ENCODE measurements at regions not wholly inside any gene's neighbourhood (a gene's known extent, or its start where the extent isn't known, plus 50 kb on each side); places are given as distances from the start of the nearest gene placed in this dataset.
A peak's percentile ranks its signal among the peaks of the same experiment; 100 is the strongest.
"Not testable (repeated sequence)": the region's sequence is repeated elsewhere in the genome, so short reads cannot be mapped to it uniquely, and the experiment has no call there.

DNA sequence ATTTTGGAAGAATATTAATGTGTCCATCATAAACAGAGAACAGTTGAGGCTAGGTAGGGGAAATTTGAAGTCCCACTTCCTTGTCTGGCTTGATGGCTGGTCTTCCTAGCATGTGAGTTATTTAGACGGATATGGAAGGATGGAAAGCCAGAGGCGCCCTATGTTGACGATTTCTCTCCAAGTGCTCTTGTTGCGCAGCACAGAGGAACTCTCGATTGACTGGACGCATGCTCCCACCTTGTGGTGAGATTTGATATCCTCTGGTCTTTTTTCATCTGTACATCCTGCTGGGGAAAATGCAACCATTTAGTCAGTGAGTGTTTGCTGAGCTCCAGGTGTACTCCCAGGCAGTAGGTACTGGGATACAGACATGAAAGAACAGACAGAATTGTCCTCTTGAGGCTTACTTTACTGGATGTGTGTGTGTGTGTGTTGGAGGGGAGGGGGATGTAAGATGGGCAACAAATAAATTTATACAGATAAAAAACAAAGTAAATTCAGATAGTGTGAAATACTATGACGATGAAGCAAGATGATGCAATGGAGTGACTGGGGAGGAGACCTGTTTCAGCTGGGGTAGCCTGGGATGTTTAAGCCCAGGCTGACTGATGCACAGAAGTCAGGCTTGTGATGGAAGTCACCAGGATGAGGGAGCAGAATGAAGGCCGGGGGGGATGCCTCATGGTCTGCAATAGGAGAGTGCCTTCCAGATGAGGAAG is 137.2 kb downstream of the TRIM43 start:
- DNase-seq = peak; percentile 73

DNA sequence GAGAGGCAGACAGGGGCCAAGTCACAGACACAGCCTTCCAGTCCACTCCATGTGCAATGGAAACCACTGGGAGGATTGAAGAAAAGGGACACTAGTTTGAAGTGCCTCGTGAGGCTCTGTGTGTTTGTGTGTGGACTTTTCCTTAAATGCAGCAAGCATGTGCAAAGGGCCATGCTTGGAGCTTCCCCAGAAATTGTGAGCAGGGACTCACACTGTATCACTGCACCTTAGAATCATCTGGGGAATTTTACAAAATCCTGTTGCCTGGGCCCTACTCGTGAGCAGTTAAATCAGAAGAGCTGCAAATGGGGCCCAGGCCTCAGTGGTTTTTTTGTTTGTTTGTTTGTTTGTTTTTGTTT is 137.8 kb downstream of the TRIM43 start:
- no peak for DNase-seq

DNA sequence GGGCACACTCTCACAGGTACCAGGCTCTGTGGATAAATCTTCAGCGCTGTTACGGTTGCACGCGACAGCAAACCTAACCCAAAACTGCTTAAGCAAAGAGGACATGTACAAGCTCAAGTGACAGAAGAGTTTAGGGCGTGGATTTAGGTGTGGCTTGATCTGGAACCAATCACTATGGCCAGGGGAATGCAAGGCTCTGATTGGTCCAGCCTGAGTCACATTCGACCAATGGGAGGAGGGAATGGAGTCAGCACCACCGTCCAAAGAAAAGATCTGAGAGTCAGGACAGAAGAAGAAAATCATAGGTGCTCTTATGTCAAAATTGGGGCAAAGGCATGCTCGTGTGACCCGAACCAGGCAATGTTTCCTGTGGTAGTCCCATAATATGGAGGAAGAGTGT is 139.0 kb downstream of the TRIM43 start:
- DNase-seq = no peak

DNA sequence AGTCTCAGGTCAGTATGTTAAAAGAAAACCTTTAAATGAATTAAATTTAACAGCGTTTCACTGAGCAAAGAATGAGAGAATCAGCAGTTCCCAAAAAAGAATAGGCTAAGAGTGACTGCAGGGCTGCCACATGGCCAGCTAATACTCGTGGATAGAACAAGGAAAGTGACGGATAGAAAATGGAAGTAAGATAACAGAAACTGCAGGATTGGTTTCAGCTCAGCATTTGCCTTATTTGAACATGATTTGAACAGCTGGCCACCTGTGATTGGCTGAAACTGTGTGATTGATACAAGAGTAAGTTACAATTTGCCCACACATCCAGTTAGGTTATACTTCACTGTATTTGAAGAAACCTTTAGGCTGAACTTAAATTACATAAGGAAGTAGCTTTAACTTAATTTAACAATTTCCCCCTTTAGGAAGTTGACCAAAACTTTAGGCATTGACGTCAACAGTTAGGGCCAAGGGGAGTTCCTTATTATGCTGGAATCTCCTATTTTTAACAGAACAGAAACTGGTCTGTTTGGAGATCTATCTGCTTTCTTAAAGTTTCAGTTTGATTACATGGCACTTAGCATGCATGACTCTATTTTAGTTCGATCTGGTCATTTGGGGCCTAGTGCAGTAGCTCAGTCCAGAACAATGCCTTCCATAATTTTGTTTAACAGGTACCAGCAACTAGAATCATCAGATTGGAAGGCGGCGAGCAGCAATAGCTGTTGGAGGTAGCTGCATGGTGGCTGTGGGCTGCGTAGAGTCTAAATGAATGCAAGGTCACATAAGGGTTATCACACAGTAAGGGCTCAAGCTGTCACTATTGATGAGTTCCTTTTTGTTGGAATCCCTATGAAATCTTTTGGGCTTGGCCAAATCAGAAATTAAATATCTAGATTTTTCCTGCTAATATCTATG is 143.4 kb downstream of the TRIM43 start:
- no peak for DNase-seq

DNA sequence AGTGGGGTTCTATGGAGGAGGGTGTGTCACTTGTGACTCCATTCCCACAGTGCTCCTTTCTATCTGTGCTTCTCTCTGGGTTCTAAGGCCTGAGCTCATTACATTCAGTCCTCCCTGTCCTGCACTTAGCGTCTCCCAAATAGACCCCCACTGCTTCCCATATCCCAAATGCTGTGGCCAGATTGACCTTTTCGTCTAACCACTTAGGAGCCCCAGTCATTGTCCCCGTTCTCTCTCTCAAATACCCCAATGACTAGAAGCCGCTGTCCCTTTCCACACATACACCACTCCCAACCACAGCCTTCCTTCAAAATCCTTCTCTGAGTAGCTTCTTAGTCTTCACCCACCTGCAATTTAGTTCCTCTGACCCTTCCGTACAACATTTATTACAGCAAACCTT is 146.5 kb downstream of the TRIM43 start:
- no peak for DNase-seq

DNA sequence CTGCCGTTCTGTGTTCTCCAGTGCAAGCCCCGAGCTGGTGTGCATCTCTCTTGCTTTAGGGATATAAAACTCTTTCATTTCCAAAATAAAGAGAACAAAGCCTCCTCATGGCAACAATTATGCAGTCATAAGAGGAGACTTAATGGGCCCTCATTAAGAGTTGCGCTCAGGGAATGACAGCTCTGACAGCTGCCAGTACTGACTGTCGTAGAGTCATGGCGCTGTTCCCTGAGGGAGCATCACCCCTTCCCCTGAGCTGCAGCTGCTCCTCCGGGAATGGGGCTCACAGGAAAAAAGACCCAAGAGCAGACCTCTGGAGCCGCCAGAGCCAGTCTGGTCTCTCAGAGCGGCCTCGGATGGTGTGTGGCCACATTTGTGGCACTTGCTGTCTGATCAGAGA is 160.3 kb downstream of the TRIM43 start:
- DNase-seq = not testable (repeated sequence)

DNA sequence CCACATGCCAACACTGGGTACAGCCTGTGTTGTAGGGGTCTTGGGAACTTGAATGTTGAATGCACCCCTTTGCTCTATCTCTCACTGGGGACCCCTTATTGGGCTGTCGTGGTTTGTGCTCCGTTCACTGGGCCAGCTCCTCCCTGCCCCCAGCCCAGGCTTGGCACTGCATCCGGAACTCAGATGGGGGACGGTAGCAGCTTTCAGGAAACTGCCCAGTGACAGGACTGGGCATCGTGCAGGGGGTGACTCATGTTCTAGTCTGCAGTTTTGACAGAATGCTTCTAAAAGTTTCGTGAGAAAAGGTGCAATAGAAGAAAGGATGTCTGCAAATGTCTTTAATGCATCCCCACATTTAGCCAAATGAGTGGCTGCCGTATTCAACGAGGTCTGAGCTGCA is 162.0 kb downstream of the TRIM43 start:
- DNase-seq = not testable (repeated sequence)

DNA sequence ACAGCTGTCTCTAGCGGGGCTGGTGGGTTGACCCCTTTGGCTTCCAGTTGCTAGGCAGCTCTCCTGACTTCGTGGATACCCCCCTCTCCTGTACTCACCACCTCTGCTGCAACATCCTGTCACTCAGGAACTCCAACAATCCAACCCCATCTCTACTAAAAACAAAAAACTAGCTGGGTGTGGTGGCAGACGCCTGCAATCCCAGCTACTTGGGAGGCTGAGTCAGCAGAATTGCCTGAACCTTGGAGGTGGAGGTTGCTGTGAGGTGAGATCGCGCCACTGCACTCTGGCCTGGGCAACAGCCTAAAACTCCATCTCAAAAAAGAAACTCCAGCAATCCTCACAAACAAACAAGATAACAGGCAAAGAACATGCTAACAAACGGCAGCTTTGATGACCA is 162.4 kb downstream of the TRIM43 start:
- DNase-seq = not testable (repeated sequence)

DNA sequence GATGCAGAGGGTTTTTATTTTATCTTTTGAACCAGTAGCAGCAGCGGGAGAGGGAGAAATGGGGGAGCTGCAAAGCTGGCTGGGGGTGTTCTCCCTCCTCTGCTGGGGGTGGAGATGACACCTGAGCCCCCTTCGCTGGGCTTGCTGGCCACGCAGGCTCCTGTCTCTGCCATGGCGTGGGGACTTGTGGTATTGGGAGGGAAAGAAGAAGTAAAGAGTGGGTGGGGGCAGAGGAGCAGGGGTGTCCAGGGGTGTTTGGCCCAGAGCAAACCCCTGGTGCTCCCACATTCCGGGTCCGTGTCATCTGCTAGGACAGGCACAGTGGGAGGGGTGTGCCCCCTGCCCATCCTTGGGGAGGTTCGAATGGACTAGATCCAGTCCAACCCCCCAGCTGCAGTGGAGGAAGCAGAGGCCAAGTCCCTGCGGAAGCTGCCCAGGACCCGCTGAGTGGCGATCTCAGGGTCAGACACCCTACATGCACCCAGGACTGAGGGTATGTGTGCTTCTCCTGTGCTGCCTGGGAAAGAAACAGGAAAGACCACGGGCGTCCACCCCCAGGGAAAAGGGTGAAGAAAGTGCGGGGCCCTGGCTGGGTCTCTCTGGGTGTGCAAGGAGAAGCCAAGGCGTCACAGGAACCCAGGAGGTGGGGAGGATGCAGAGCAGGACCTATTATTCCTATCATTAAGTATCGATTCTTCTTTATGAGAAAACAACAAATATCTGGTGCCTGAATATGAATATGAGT is 163.2 kb downstream of the TRIM43 start:
- DNase-seq = not testable (repeated sequence)

DNA sequence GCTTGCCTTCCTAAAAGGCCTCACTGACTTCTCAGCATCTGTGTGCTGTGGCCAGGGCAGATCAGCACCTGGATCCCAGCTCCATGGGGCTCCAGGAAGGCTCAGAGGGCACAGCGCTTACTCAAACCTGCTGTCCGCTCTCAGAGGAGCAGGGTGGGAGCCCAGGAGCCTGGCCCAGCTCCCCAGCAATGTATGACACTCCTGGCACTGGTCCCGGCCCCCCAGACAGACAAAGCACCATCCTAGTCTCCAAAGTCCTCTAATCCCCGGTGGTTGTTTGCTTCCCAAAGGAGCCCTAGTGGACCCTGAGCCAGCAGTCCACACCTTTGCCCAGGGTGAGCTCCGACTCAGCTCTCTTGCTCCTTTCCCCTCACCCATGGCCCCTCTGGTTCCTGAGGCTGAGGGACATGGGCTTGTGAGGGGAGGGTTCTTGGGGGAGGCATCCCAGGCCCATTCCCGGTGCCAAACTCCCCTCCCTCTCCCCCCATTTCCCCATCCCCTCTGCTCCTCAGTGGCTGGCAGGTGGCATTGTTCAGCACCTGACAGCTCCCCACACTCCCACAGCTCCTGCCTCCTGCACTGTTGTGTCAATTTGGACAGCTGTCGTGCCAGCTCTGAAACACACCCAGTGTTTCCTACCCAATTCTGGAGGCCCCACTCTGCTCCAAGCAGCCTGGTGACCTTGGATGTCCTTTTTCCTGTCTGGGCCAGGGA is 164.3 kb downstream of the TRIM43 start:
- peak; percentile 12 for DNase-seq

DNA sequence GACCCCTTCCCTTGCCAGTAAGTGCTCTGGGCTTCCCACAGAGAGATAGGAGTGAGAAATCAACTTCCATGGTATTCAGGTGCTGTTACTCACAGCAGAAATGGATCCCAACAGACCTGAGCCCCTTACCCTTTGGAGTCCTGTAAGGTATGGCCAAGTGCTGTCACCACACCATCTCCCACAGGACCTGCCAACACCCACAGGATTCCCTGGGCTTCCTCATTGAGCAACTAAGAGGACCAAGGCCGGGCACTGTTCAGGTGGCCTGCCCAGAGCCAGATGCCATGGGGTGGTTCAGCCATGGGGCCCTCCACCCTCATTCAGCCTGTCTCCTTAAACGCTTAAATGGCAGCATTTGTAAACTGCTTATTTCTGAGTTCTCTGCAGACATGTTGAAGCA is 166.2 kb downstream of the TRIM43 start:
- no peak for DNase-seq

DNA sequence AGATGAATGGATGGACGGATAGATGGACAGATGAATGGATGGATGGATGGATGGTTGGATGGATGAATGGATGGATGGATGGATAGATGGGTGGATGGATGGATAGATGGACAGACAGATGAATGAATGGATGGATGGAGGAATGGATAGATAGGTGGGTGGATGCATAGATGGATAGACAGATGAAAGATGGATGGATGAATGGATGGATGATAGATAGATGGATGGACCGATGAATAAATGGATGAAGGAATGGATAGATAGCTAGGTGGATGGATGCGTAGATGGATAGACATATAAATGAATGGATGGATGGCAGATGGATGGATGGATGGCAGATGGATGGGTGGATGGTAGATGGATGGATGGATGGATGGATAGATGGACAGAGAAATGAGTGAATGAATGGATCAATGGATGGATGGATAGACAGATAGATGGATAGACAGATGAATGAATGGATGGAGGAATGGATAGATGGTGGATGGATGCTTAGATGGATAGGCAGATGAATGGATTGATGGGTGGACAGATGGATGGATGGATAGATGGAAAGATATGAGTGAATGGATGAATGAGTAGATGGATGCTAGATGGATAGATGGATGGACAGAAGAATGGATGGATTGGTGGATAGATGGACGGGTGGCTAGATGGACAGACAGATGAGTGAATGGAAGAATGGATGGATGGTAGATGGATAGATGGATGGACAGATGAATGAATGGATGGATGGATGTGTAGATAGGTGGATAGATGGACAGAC is 167.9 kb downstream of the TRIM43 start:
- DNase-seq = no peak

DNA sequence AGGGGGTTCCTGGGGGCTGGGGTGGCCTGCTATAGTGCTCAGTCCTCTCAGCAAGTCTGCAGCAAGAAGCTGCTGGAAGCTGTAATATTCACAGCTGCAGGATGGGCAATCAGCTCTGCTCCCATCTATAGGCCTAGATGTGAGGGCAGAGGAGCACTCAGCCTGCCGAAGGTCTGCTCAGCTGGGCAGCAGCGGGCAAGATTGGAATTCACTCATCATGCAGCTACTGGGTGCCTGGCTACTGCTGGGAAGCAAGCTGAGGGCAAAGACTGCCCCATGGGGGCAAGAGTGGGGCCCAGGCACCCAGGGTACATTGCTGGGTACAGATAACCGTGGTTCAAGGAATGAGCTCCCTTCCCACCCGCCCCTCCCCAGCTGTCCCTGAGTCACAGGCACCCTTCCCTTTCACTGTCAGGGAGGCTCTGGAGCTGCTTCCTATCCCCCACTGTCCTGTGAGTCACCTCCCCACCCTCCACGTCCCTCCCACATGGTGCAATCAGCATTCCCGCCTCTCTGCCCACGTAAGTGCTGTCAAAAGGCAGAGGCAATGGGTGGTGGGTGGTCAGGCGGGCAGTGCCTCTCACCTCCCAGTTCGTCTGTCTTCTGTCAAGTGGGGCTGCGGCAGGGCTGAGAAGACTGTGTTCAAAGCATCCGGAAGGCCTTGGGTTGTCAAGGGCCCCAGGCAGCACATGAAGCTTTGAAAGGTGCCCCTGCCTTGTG is 169.2 kb downstream of the TRIM43 start:
- DNase-seq = no peak

DNA sequence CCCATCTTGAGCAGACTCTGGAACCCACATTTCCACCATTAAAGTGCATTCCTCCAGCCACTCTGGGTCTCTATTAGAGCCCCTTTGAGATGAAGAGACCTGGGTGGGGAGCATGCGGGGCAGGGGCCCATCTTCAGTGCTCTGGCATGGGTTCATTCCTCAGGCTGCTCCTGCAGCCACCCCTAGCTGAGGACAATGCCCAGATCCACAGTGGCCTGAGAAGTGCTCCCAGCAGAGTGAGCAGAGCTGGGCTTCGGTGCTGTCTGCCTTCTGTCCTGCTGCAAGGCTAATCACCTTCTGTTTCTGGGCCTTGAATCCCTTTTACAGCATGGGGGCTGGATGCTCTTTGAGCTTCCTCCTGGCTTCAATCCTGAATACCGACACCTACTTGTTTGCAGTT is 169.8 kb downstream of the TRIM43 start:
- DNase-seq = no peak

DNA sequence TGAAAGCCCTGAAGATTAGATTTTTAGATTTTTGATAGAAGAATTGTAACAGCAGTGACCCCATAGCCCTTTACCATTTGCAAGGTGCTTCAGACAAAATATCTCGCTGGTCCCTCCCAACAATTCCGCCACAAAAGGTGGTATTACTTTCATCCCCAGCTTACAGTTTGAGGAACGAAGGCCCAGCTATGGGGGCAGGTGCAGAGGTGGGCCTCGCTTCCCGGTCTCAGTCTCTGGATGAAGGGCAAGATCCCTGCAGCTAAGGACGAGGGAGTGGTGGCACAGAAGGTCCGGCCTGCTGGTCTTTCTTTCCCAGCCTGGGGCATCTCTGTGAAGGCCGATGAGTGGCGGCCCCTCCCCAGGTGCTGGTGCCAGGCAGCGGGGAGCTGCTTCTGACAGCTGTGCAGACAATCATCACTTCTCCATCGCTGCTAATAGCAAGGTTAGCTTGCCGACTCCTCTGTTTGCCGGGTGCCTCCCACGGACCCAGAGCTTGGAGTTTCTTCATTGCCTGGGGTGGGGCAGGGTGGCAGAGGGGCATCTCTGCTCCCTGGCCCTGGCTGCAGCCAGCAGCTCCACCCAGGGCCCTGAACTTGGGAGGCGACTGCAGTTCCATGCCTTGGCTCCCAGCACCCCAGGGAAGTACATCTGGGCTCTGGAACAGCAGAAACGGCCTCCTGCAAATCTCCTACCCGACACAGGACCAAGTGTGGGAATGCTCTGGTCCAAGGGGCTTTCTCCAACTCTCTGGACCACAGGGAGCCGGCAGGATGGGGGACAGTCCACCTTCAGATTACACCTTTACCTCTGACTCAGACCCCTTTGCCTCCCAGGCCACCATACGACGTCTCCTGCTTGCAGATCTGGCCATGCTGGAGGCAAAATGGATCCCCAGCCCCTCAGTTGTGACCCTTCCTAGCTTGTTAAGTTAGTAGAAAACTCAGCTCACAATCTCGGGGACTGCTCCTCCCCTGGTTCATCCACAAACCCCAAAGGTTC is 170.5 kb downstream of the TRIM43 start:
- not testable (repeated sequence) for DNase-seq

DNA sequence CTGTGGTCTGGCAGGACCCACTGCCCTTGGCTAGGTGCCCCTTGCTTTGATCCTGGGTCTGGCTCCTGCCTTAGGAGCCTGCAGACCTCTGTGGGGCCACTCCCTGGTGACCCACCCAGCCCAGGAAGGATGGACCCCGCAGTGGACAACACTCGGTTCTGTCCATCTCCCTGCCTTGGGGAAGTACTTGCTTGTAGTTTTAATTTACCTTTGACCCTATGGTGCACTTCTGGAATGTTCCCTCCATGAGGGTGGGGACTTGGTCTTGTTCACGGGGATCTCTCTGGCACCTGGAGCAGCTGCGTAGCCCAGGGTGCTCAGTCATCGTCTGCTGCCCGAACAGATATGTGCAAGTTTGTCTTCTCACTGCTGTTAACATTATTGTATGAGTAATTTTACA is 171.3 kb downstream of the TRIM43 start:
- DNase-seq = not testable (repeated sequence)

DNA sequence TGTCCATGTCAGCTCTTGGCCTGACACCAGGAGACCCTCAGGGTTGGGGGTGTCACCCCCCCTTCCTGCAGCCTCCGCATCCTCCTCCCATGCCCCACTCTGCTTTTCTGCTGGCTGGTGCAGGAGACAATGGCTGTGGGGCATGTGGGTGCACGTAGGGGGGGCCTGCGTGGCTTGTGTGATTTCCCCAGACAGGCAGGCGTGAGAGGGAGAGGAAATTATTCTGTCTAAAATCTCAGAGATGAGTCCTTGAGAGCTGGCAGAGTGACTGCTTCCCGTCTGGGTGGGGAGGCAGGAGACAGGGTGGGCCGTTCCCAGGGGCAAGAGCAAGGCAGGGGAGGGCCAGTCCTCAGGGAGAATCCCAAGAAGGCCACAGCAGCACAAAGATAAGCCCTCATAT is 173.2 kb downstream of the TRIM43 start:
- DNase-seq = not testable (repeated sequence)

DNA sequence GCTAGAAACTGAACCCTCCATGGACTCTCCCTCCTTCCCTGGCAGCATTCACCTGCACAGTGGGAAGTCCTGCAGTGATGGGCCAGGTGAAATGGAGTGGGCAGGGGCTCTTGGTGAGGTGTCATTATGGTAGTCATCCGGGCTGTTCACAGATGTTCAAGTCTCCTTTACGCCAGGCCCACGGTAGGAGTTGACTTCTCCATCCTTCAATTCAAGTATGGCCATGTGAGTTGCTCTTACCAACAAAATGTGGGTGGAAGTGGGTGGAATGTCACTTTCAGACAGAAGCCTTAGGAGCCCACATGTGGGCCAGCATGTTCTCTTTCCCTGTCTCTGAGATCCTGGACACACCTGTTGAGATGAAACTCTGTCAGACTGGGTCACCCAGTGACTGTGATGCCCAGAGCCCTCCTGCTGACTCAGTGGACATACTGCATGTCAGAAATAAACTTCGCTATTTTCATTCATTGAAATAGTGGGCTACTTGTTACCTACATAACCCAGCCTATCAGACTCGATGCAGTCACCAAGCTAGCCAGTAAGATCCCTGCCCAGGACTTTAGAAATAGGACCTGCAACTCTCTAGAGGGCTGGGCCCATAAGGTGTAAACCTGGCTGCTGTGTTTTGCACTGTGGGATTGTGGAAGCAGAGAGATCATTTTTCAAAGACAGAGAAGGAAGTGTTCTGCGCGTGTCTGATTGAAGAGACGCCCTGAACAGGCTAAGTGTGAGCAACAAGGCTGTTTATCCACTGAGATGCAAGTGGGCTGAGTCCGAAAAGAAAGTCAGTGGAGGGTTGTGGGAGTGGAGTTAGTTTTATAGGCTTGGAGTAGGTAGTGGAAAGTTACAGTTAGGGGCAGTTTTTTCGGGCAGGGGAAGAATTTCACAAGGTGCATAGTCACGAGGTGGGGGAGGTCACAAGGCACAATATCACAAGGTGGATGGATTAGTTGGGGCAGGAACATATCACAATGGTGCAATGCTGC is 174.4 kb downstream of the TRIM43 start:
- DNase-seq = not testable (repeated sequence)

DNA sequence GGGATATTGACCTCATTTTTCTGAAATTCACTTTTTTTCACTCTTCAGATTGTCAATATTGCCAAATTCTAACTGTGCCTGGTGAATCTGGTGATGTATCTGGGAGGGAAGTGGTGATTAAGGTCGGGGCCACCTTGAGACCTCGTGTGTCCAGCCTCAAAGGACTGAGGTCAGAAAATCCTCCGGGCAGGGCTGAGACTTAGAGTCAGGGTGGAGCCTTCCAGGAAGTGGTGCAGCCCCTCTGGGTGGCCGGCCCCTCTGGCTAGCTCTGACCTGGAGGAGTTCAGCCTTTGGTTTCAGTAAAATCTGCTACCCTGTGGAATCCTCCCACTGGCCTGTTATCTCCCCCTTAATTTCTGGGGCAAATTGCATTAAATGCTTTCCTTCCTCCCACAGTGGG is 175.7 kb downstream of the TRIM43 start:
- DNase-seq = not testable (repeated sequence)

Data from NCI-H2107 (cell line).